Epithelial cell of esophagus (primary cell): ENCODE measurements at regions not wholly inside any gene's neighbourhood (a gene's known extent, or its start where the extent isn't known, plus 50 kb on each side); places are given as distances from the start of the nearest gene placed in this dataset.

ENCODE experiments used
- DNase-seq: peaks from one replicate; pipeline ENCODE4 v3.0.0; 2010; ENCODE audit warnings: low read depth
- H3K4me3 ChIP-seq: 2 replicates; pipeline ENCODE4 v1.5.1; 2011; ENCODE audit warnings: mild to moderate bottlenecking, low read length, control low read depth
- TF ChIP-seq, protein P1 (sequence below): IDR thresholded peaks from 2 replicates; pipeline ENCODE4 v1.5.1; 2011; ENCODE audit warnings: low read depth, mild to moderate bottlenecking, low read length, control low read depth, inconsistent platforms; ENCODE audit not compliant: insufficient read depth; ENCODE audit errors: missing control alignments

DNA sequence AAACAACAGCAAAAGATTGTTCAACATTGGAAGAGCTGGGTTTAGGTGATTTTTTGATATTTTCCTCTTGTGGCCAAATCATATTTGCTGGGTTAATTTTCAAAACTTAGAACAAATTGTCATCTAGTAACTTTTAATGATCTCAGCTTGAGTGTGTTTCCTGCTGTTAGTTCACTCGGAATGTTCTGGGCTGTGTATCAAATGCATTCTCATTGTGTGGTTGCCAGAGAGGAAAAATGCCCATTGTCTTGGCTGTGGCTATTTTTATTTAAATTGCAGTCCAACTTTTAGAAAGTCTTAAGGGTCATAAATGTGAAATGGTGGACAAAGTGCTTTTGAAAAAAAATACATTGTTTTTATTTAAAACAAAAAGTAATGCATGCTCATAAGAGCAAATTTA lies 542.0 kb downstream of the TNS3 start:
- TF ChIP-seq, protein P1, sequence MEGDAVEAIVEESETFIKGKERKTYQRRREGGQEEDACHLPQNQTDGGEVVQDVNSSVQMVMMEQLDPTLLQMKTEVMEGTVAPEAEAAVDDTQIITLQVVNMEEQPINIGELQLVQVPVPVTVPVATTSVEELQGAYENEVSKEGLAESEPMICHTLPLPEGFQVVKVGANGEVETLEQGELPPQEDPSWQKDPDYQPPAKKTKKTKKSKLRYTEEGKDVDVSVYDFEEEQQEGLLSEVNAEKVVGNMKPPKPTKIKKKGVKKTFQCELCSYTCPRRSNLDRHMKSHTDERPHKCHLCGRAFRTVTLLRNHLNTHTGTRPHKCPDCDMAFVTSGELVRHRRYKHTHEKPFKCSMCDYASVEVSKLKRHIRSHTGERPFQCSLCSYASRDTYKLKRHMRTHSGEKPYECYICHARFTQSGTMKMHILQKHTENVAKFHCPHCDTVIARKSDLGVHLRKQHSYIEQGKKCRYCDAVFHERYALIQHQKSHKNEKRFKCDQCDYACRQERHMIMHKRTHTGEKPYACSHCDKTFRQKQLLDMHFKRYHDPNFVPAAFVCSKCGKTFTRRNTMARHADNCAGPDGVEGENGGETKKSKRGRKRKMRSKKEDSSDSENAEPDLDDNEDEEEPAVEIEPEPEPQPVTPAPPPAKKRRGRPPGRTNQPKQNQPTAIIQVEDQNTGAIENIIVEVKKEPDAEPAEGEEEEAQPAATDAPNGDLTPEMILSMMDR = no peak
- DNase-seq = no peak
- H3K4me3 ChIP-seq = no peak overlapping the region

DNA sequence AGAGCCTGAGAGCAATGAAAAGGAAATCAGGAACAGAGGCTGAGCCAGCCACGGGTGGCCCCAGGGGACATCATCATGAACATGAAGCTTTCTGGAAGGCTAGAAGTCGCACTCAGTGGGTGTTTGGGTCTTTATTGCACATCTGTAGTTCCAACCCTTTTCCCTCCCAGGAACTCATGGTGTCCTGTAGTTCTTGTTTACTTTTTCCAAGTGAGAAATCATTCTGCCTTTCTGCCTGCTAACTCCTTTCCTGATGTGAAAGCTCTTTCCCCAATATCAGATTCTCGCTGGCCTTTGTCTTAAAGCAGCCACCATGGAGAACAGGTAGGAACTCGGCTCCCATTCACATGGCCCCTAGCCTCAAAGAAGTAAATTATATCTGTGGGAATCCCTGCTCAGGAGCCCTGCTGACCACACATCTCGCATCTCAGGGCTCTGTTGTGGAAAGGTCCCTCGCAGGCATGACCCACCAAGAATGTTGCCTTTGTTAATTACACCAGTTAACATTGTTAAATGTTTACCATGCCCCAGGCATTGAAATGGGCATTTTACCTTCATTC lies 542.7 kb downstream of the TNS3 start:
- TF ChIP-seq, protein P1 = no peak
- no peak for DNase-seq
- H3K4me3 ChIP-seq = no peak overlapping the region

DNA sequence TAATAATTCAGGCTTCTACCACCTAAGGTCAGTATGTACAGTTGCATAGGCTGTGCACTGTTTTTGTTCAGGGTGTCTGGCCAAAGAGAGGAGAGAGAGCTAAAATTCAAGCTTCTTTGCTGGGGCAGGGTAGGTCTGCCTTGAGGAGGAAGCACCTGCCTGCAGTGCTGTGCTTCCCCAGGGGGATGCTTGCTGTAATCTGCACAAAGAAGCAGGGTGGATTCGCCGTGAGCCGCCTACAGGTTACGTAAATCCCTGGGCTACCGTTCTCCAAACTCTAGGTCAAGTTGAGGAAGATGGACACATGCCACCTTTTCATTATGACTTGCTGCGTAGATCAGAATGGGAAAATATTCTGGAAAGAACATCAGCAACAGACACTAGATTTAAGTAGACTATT lies 543.3 kb downstream of the TNS3 start:
- no peak overlapping the region for H3K4me3 ChIP-seq
- DNase-seq = no peak
- TF ChIP-seq, protein P1 = no peak

DNA sequence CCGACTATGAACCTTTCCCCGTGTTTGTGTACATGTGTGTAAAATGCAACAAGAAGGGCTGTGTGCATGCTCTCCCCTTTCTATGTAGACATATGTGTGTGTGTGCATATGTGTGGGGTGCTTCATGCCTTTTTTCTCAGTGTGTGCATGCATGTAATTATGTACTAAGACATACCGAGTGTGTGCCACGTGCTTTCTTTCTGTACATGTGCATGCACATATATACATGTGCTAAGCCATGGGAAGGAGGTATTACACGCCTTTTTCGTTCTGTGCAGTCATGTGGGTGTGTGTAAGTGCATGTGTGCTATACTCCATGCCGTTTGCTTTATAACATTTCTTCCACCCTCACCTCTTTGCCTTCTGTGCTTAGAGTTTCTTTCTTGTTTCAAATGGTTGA lies 544.3 kb downstream of the TNS3 start:
- TF ChIP-seq, protein P1 = no peak
- DNase-seq = no peak
- no peak overlapping the region for H3K4me3 ChIP-seq

- TF ChIP-seq, protein P1 = no peak
- H3K4me3 ChIP-seq = no peak overlapping the region
- DNase-seq = no peak
Measured at GRCh38 chr7:47036909-47037308, 545.0 kb downstream of the TNS3 start.

DNA sequence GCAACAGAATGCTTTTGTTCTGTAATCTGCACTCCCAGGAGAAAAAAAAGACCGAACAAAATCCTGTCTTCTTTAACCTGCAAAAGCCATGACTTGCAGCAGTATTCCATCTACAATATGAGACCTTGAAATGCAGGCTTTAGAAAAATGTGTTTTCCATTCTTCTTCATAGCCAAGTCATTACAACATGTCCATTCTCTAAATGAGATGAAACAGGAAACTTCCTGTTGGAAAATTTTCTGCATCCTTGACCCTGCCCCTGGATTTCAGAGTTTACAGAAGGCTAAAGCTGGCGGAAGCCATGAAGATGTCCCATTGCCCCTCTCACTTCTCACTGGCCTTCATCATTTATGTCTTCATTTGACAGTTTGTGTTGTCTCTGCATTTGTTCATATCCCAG lies 546.4 kb downstream of the TNS3 start:
- TF ChIP-seq, protein P1 = no peak
- no peak overlapping the region for H3K4me3 ChIP-seq
- DNase-seq = no peak

DNA sequence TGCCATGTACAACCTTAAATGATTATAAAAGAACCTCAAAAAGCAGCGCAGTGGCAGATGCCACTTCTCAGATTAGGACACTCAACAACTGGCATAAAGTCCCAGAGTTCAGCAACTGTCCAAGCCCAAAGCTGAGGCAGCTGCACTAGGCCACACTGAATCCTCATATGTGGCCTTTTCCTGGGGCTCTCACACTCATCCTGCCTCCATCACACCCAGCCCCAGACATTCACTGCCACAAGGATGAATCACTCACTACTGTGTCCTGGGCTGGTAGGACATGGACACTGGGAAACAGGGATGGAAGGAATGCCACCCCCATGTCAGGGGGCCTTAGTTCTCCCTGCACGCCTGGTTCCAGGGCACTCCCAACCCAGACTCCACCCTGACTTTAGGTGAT lies 547.7 kb downstream of the TNS3 start:
- TF ChIP-seq, protein P1 = no peak
- H3K4me3 ChIP-seq = no peak overlapping the region
- DNase-seq = no peak
